ENCODE measurements at regions not wholly inside any gene's neighbourhood (a gene's known extent, or its start where the extent isn't known, plus 50 kb on each side); places are given as distances from the start of the nearest gene placed in this dataset.

DNA sequence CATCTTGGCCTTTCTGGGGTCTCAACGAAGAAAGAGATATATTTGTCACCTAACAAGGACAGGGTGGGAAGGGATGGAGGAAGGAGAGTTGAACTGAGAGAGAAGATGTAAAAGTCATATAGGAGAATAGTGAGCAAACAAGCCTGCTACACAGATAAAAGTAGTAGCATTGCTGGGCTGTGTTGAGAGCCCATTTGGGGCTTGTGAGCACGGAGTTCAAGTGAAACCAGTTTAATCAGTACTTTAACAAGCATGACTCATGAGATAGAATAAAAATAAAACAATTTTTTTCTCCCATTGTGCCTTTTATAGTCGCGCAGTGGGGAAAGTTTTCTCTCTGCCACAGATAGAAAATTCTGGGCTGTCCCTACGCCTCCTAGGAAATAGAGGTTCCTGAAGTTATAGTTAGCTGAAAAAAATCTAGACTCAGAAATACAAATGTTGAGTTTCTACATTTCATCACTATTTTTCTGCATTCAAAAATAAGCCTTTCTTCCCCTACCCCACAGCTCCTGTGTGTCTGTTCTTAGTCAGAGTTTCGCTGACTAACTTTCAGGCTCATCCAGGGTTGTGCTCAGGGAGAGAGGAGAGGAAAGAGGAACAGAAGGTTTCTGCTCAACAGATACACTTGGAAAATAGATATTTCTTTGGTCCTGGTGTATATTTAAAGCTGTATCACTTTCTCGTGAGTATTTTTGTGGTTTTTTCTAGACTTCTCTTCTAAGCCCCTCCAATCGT, 395.8 kb upstream of the ADAMTSL1 start:
- no peak for DNase-seq

GRCh38 chr9:18092138-18092537, 381.8 kb upstream of the ADAMTSL1 start:
- no peak for DNase-seq

DNA sequence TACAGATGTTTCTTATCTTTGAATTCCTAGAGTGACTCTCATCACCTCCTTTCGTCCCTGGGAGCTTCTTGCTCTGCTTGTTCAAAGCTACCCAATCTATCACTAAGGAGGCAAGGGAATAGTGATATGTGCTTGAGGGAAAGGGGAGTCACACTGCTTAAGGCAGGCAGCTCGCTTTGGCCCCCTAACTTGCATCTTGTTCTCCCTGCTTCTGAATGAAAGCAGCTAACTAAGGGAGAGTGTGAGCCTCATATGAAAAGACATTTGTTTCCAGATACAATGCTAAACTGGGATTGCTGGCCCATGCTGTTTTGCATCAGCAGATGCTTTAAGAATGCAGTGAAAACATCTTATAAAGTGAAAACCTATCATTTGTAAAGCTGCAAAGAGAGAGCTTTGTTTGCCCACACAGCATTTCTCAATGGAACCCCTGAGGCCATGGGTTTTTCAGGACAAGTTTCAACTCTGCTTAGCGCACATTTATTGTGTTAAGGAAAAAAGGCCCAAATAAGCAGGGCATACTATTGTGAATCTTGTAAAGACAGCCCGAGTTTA, 367.9 kb upstream of the ADAMTSL1 start:
- no peak for DNase-seq

GRCh38 chr9:18109675-18110074, 364.3 kb upstream of the ADAMTSL1 start:
- no peak for DNase-seq

DNA sequence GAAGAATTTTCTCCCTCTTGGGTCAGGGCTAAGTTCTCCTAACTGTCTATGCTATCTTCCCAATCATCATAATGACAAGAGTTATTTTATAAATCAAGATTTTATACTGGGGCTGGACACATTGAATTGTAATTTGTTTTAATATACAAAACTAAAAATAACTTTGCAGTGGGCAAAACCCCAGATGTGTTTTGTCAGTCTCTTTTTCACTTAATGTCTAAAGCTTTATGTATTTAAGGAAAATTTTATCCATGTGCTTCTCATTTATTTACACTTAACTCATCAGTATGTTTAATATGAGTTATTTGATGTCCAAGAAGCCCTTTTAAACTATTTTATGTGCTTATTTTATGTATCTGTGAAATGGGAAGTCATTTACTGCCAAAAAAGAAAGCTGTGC, 362.8 kb upstream of the ADAMTSL1 start:
- DNase-seq: no peak

GRCh38 chr9:18114559-18115475, 359.1 kb upstream of the ADAMTSL1 start:
- DNase-seq: no peak

DNA sequence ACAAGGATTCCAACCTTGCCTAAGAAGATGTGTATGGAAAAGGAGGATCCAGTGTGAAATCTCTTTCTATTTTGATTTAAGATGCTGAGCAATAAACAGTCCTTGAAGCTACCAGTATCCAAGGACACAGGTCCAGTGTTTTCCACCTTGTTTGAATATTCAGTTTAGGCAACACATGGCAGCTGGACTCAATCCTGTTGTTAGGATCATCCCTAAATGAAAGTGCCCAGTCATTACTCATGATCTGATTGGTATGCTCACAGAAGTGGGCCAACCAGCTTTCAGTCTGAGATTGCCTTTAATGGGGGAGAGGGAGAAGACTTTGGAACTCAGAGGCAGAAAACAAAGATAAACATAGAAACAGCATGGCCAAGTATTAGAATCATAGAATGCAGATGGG, 355.7 kb upstream of the ADAMTSL1 start:
- no peak for DNase-seq

- no peak for DNase-seq
These were observed 351.8 kb upstream of the ADAMTSL1 start for GRCh38 chr9:18122171-18122570.

DNA sequence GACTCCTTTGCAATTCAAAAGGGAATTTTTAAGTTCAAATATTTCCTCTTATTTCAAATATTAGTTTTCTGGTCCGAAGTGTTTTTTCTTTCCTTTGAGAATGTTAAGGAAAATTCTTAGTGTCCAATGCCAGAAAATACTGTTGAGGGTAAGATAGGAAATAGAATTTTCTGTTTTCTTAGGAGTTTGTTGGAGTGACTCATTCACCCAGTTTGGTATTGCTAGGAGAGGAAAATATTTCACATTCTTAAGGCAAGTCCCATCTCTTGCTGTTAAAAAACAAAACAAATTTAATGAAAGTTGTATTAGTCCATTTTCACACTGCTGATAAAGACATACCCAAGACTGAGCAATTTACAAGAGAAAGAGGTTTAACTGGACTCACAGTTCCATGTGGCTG, 349.2 kb upstream of the ADAMTSL1 start:
- no peak for DNase-seq

DNA sequence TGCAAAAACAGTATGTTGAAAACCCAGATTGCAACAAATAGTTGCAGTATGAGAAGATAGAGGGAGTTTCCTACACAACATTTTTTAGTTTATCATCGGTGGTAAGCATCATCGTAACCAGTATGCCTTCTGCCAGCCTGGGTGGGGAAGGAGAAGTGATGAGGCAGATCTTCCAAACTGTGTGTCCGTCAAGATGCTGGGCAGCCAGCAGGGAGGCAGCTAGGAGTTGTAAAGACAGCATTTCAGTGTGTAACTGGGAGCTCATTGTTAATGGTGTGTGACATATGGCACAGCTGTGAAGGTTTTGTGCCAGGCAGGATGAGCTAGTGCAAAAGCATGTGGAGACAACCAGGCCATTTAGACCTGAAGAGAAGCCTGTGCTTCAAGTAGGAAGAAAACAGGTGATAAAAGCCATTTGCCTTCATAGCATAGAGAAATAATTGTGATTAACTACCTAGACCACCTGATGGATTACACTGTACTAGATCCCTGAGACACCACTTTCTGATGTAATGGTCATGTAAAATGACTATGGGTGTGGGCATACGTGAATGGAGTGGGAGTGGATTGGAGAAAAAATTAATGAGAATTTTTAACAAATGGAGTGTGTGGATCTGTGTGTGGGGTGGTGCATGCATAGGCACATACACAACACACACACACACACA, 347.0 kb upstream of the ADAMTSL1 start:
- no peak for DNase-seq

DNA sequence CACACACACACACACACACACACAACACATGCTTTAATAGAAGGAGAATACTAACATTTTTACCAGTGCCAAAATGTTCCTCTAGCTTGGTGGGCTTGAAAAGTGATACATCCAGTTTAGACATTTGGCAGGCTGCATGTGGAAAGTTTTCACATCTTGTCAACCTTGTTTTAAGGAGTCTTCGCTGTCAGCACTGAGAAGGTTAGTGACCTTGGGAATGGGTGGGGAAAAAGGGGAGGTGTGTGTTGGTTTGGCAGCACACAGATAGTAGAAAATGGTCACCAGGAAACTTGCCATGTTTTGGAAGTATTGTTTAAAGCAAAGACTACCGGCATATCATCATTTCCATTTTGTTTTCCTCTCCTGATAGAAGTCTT, 346.5 kb upstream of the ADAMTSL1 start:
- DNase-seq: no peak

DNA sequence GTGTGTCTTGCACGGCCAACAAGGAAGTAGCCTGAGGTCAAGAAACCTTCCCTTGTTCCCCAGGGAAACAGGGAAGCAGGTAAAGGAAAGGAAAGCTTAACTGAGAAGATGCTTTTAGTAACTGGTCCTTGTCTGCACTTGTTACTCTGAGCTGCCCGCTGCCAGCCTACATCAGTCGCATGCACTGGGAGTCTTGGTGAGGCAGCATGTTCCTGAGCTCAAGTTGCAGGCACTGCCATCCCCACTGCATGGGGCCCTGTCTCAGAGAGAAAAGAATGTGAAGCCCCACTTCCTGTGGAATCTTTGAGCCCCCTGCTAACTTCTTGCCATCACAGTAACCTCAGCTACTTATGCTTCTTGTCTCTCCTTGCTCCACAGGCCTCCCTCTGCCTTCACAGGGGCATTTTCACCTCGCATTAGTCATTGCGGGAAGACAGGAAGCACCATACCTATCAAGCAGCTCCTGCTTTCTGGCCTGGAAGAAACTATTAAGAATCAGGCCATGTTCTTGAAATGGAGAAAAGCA, 344.1 kb upstream of the ADAMTSL1 start:
- DNase-seq: no peak

GRCh38 chr9:18136354-18136994, 337.5 kb upstream of the ADAMTSL1 start:
- no peak for DNase-seq

- peak; percentile 4 for DNase-seq
These were observed 336.1 kb upstream of the ADAMTSL1 start for GRCh38 chr9:18137815-18138214.

GRCh38 chr9:18138656-18139055, 335.3 kb upstream of the ADAMTSL1 start:
- no peak for DNase-seq

GRCh38 chr9:18141681-18142080, 332.3 kb upstream of the ADAMTSL1 start:
- no peak for DNase-seq

- no peak for DNase-seq
These were observed 330.7 kb upstream of the ADAMTSL1 start for GRCh38 chr9:18143073-18143745.

GRCh38 chr9:18146329-18146728, 327.6 kb upstream of the ADAMTSL1 start:
- DNase-seq: no peak

GRCh38 chr9:18149471-18150011, 324.4 kb upstream of the ADAMTSL1 start:
- DNase-seq: no peak

DNA sequence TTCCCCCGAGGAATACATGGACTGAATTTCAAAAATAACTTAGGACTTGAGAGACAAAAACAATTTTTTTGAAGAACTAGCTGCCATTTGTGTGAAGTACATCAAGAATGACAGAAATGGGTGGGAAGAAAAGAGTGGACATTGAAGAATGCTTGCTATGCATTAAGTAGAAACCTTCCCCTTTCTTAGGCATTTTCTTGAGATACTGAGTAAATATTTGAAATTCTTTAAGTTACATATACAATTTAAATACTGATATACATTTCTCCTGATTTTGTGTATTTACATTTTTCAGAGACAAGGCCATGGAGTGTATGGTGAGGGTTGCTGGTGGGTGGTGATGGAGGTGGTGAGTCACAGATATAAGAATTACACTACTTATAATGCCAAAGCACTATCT, 319.3 kb upstream of the ADAMTSL1 start:
- no peak for DNase-seq

- no peak for DNase-seq
These were observed 314.7 kb upstream of the ADAMTSL1 start for GRCh38 chr9:18159254-18159653.

GRCh38 chr9:18163146-18163545, 310.8 kb upstream of the ADAMTSL1 start:
- no peak for DNase-seq
